Liver (tissue), 8 donors: ENCODE measurements at regions not wholly inside any gene's neighbourhood (a gene's known extent, or its start where the extent isn't known, plus 50 kb on each side); places are given as distances from the start of the nearest gene placed in this dataset.

ENCODE experiments used
- DNase-seq: peaks from one replicate; pipeline ENCODE4 v3.0.0-alpha.2; 2017; ENCODE audit warnings: low spot score
- H3K27ac ChIP-seq, 2 donors: one replicate each; pipeline ENCODE4 v1.7.0; 2013; ENCODE audit warnings: inconsistent platforms in 2 of 2, low read length in 2 of 2, control low read depth in 1 of 2, low read depth in 1 of 2, mild to moderate bottlenecking in 1 of 2
- H3K27me3 ChIP-seq, 4 donors: one replicate each; pipeline versions ENCODE4 v1.6.1 to v1.7.0; 2013; ENCODE audit warnings: low read length in 3 of 4, inconsistent platforms in 1 of 4, mild to moderate bottlenecking in 1 of 4, moderate library complexity in 1 of 4; ENCODE audit not compliant: control insufficient read depth in 4 of 4, insufficient read depth in 4 of 4
- H3K36me3 ChIP-seq, 4 donors: one replicate each; pipeline versions ENCODE4 v1.6.1 to v1.7.0; 2013; ENCODE audit warnings: low read length in 3 of 4, mild to moderate bottlenecking in 3 of 4, low read depth in 1 of 4, moderate library complexity in 1 of 4; ENCODE audit not compliant: control insufficient read depth in 4 of 4, insufficient read depth in 3 of 4
- H3K4me1 ChIP-seq, 4 donors: one replicate each; pipeline versions ENCODE4 v1.6.1 to v1.7.0; 2013; ENCODE audit warnings: low read length in 3 of 4, mild to moderate bottlenecking in 3 of 4, moderate library complexity in 1 of 4; ENCODE audit not compliant: control insufficient read depth in 4 of 4, insufficient read depth in 4 of 4
- H3K4me3 ChIP-seq, 3 donors: one replicate each; pipeline versions ENCODE4 v1.6.1 to v1.7.0; 2013; ENCODE audit warnings: low read length in 3 of 3, control low read depth in 1 of 3, low read depth in 1 of 3, mild to moderate bottlenecking in 1 of 3
- H3K9ac ChIP-seq, 2 donors: one replicate each; pipeline ENCODE4 v1.7.0; 2013; ENCODE audit warnings: low read length in 2 of 2, mild to moderate bottlenecking in 2 of 2, moderate library complexity in 2 of 2, control low read depth in 1 of 2, low read depth in 1 of 2
- H3K9me3 ChIP-seq, 4 donors: one replicate each; pipeline versions ENCODE4 v1.6.1 to v1.7.0; 2013; ENCODE audit warnings: low read length in 3 of 4; ENCODE audit not compliant: control insufficient read depth in 4 of 4
- ATF3 ChIP-seq: IDR thresholded peaks from 2 replicates; pipeline ENCODE4 v1.6.1; 2016; ENCODE audit warnings: antibody characterized with exemption
- EGR1 ChIP-seq, 2 donors: IDR thresholded peaks; 2 replicates each; pipeline ENCODE4 v1.6.1; 2016 to 2018; ENCODE audit warnings: antibody characterized with exemption in 2 of 2, low read depth in 2 of 2
- FOXA1 ChIP-seq: IDR thresholded peaks from 2 replicates; pipeline ENCODE4 v1.6.1; 2016; ENCODE audit warnings: antibody characterized with exemption
- FOXA2 ChIP-seq: IDR thresholded peaks from 2 replicates; pipeline ENCODE4 v1.6.1; 2016; ENCODE audit warnings: antibody characterized with exemption
- GABPA ChIP-seq, 2 donors: IDR thresholded peaks in 1 of 2; conservative IDR thresholded peaks in 1 of 2; 2 replicates each; pipeline ENCODE4 v1.6.1; 2016; ENCODE audit warnings: antibody characterized with exemption in 2 of 2, mild to moderate bottlenecking in 1 of 2, moderate library complexity in 1 of 2
- HNF4A ChIP-seq, 2 donors: conservative IDR thresholded peaks; 2 replicates each; pipeline ENCODE4 v1.6.1; 2016; ENCODE audit warnings: antibody characterized with exemption in 2 of 2, mild to moderate bottlenecking in 2 of 2
- HNF4G ChIP-seq: IDR thresholded peaks from 2 replicates; pipeline ENCODE4 v1.6.1; 2016; ENCODE audit warnings: antibody characterized with exemption
- MAX ChIP-seq: IDR thresholded peaks from 2 replicates; pipeline ENCODE4 v1.6.1; 2016; ENCODE audit warnings: antibody characterized with exemption
- NR2F2 ChIP-seq: IDR thresholded peaks from 2 replicates; pipeline ENCODE4 v1.6.1; 2016; ENCODE audit warnings: antibody characterized with exemption
- RAD21 ChIP-seq, 2 donors: IDR thresholded peaks; 2 replicates each; pipeline ENCODE4 v1.6.1; 2016; ENCODE audit warnings: antibody characterized with exemption in 2 of 2, mild to moderate bottlenecking in 2 of 2
- REST ChIP-seq: IDR thresholded peaks from 2 replicates; pipeline ENCODE4 v1.6.1; 2016; ENCODE audit warnings: antibody characterized with exemption, mild to moderate bottlenecking
- RXRA ChIP-seq, 2 donors: IDR thresholded peaks; 2 replicates each; pipeline ENCODE4 v1.6.1; 2017 to 2018; ENCODE audit warnings: antibody characterized with exemption in 2 of 2, mild to moderate bottlenecking in 1 of 2
- SP1 ChIP-seq: IDR thresholded peaks from 2 replicates; pipeline ENCODE4 v1.6.1; 2018; ENCODE audit warnings: antibody characterized with exemption, mild to moderate bottlenecking
- TAF1 ChIP-seq: conservative IDR thresholded peaks from 2 replicates; pipeline ENCODE4 v1.6.1; 2016; ENCODE audit warnings: antibody characterized with exemption, mild to moderate bottlenecking
- YY1 ChIP-seq: IDR thresholded peaks from 2 replicates; pipeline ENCODE4 v1.6.1; 2016; ENCODE audit warnings: antibody characterized with exemption, mild to moderate bottlenecking
- WGBS: extraction: QIAGEN DNeasy Blood & Tissue Kit; methylation state at CpG from one replicate; pipeline ENCODE4 v1.1.7; 2013; 5-methylcytosine and 5-hydroxymethylcytosine counted together
- TF ChIP-seq, protein P1 (sequence below): fragments of 150-350 bp; IDR thresholded peaks from 2 replicates; pipeline ENCODE4 v1.5.1; 2017; ENCODE audit warnings: improper control_type of control experiment, low read depth, low read length; ENCODE audit not compliant: missing input control
- TF ChIP-seq, protein P2 (sequence below): IDR thresholded peaks from 2 replicates; pipeline ENCODE4 v1.6.1; 2016; ENCODE audit warnings: antibody characterized with exemption
- donor health status: healthy.
- donor health status: healthy.
- donor health status: healthy.
- donor health status: healthy.
- donor health status: healthy.

GRCh38 chr14:98894600-98894999 lies 377.4 kb downstream of the BCL11B start:
- H3K4me3 ChIP-seq = no peak overlapping the region
- no peak overlapping the region for H3K27ac ChIP-seq
- H3K4me1 ChIP-seq = no peaks in the 10 kb centered on the region
- 71% methylated on average over 5 of the region's 5 CpGs for WGBS
- no peak for DNase-seq
- H3K36me3 ChIP-seq = no peaks in the 10 kb centered on the region
- H3K9me3 ChIP-seq = peaks cover 0 to 2% (median 0%) of the 10 kb centered on the region in 4 donors
- H3K9ac ChIP-seq = no peak overlapping the region
- TF ChIP-seq YY1 = no peak
- no peak for TF ChIP-seq RXRA (IDR thresholded peaks at IDR 0.05)
- TF ChIP-seq GABPA (IDR thresholded peaks at IDR 0.05 in 1 of 2, conservative IDR thresholded peaks at IDR 0.05 in 1 of 2) = no peak
- TF ChIP-seq, protein P1, sequence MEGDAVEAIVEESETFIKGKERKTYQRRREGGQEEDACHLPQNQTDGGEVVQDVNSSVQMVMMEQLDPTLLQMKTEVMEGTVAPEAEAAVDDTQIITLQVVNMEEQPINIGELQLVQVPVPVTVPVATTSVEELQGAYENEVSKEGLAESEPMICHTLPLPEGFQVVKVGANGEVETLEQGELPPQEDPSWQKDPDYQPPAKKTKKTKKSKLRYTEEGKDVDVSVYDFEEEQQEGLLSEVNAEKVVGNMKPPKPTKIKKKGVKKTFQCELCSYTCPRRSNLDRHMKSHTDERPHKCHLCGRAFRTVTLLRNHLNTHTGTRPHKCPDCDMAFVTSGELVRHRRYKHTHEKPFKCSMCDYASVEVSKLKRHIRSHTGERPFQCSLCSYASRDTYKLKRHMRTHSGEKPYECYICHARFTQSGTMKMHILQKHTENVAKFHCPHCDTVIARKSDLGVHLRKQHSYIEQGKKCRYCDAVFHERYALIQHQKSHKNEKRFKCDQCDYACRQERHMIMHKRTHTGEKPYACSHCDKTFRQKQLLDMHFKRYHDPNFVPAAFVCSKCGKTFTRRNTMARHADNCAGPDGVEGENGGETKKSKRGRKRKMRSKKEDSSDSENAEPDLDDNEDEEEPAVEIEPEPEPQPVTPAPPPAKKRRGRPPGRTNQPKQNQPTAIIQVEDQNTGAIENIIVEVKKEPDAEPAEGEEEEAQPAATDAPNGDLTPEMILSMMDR = no peak
- no peak for TF ChIP-seq EGR1 (IDR thresholded peaks at IDR 0.05; ENCODE audit: low read depth in 2 of 2)
- TF ChIP-seq TAF1 = no peak
- no peak for TF ChIP-seq HNF4G
- H3K27me3 ChIP-seq = no peaks in the 10 kb centered on the region

DNA sequence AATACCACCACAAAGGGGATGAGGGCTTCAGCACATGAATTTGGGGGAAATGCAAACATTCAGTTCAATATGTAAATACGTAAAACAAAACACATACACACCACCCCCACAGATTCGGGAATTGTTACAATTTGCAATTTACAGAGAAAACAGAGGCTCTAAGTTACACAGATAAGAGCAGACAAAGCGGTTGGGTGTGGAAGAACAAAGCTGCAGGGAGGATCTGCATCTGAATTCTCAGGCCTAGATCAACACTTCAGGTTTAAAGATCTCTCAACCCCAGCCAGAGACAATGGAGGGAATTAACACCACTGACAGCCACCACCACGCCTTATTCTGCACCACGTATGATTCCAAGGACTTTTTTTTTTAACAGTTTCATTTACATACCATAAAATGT lies 375.5 kb downstream of the BCL11B start:
- WGBS = 50% methylated on average over 5 of the region's 5 CpGs
- Histone ChIP-seq H3K4me1 (no peaks in the 10 kb centered on the region), H3K27me3 (no peaks in the 10 kb centered on the region), H3K4me3 (no peak overlapping the region), H3K9me3 (peaks cover 0 to under 1% (median 0%) of the 10 kb centered on the region in 4 donors), H3K9ac (no peak overlapping the region), H3K27ac (no peak overlapping the region), H3K36me3 (no peaks in the 10 kb centered on the region)
- no peak for DNase-seq
- TF ChIP-seq EGR1 (IDR thresholded peaks at IDR 0.05; ENCODE audit: low read depth in 2 of 2) = no peak
- no peak for TF ChIP-seq SP1
- no peak for TF ChIP-seq YY1
- TF ChIP-seq, protein P2, sequence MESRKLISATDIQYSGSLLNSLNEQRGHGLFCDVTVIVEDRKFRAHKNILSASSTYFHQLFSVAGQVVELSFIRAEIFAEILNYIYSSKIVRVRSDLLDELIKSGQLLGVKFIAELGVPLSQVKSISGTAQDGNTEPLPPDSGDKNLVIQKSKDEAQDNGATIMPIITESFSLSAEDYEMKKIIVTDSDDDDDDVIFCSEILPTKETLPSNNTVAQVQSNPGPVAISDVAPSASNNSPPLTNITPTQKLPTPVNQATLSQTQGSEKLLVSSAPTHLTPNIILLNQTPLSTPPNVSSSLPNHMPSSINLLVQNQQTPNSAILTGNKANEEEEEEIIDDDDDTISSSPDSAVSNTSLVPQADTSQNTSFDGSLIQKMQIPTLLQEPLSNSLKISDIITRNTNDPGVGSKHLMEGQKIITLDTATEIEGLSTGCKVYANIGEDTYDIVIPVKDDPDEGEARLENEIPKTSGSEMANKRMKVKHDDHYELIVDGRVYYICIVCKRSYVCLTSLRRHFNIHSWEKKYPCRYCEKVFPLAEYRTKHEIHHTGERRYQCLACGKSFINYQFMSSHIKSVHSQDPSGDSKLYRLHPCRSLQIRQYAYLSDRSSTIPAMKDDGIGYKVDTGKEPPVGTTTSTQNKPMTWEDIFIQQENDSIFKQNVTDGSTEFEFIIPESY = no peak

DNA sequence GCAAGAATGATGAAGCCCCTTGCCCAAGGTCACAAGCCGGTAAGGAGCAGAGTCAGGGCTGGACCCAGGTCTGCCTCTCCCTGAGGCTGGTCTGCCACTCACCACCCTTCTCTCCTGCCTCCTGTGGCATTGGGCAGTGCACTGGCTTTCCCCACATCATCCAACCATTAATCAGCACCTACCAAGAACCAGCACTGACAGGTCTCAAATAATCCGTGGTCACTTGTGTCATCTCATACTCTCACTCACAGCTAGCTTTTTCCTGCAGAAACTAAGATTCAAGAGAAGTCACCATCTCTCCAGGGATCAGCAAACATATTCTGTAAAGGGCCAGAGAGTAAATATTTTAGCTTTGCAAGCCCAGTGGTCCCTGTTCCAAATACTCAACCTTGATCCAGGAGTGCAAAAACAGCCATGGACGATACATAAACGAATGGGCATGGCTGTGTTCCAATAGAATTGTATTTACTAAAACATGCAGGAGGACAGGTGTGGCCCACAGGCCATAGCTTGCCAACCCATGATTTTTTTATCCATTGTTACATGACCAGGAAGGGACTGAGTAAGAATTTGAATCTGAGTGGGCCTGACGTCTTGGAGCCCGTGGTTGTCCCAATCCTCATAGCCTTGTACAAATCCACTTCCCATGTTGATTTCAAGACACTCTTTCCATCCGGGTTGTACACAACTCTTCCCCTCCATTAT lies 374.2 kb downstream of the BCL11B start:
- TF ChIP-seq NR2F2 = no peak
- no peak for TF ChIP-seq ATF3
- no peak for TF ChIP-seq REST
- TF ChIP-seq MAX = no peak
- no peak for TF ChIP-seq RAD21 (IDR thresholded peaks at IDR 0.05)
- no peak for TF ChIP-seq FOXA1
- no peak for TF ChIP-seq GABPA (IDR thresholded peaks at IDR 0.05 in 1 of 2, conservative IDR thresholded peaks at IDR 0.05 in 1 of 2)
- no peak for TF ChIP-seq EGR1 (IDR thresholded peaks at IDR 0.05; ENCODE audit: low read depth in 2 of 2)
- TF ChIP-seq, protein P1 = no peak
- TF ChIP-seq HNF4A (conservative IDR thresholded peaks at IDR 0.05) = no peak
- TF ChIP-seq HNF4G = no peak
- no peak for TF ChIP-seq RXRA (IDR thresholded peaks at IDR 0.05)
- no peak for TF ChIP-seq SP1
- no peak for TF ChIP-seq FOXA2
- no peak for TF ChIP-seq TAF1
- TF ChIP-seq YY1 = no peak
- H3K27me3 ChIP-seq = no peaks in the 10 kb centered on the region
- H3K36me3 ChIP-seq = no peaks in the 10 kb centered on the region
- no peak overlapping the region for H3K27ac ChIP-seq
- no peak for DNase-seq
- 74% methylated on average over 7 of the region's 7 CpGs for WGBS
- no peaks in the 10 kb centered on the region for H3K9me3 ChIP-seq
- no peak overlapping the region for H3K4me3 ChIP-seq
- H3K4me1 ChIP-seq = no peaks in the 10 kb centered on the region
- H3K9ac ChIP-seq = no peak overlapping the region
